ENCODE measurements at regions not wholly inside any gene's neighbourhood (a gene's known extent, or its start where the extent isn't known, plus 50 kb on each side); places are given as distances from the start of the nearest gene placed in this dataset.

DNA sequence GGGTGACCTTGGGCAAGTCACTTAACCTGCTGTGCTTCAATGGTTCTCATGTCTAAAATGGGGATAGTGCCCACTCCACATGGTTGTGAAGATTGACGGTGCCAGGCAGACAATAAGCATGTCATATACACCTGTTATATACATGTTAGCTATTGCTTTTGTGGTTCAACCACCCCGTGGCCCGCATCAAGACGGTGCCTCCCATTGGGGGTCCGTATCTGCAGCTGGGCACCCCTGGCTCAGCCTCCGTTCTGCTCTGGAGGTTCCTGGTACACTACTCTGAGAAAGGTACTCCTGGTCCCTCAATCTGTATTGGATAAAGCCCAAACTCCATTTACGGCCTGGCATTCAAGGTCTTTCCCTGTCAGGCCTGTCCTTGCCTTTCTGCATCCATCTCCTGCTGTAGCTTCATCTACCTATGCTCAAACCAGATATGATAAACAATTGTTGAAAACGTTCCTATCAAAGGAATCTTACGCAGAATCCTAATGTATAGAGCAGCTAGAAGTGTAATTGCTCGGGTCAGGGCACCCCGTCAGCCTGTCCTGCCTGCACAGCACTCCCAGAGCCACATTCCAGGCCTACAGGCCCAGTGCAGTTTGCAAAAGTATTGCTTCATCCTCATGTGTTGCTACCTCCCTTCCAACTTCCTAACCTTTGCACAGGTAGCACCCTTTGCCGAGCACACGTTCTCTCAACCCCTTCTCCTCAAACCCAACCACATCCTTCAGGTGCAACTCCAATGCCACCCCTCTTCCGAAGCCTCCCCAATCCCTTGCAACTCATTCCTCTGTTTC is 194.9 kb downstream of the BCR start:
- TF ChIP-seq, protein P1, sequence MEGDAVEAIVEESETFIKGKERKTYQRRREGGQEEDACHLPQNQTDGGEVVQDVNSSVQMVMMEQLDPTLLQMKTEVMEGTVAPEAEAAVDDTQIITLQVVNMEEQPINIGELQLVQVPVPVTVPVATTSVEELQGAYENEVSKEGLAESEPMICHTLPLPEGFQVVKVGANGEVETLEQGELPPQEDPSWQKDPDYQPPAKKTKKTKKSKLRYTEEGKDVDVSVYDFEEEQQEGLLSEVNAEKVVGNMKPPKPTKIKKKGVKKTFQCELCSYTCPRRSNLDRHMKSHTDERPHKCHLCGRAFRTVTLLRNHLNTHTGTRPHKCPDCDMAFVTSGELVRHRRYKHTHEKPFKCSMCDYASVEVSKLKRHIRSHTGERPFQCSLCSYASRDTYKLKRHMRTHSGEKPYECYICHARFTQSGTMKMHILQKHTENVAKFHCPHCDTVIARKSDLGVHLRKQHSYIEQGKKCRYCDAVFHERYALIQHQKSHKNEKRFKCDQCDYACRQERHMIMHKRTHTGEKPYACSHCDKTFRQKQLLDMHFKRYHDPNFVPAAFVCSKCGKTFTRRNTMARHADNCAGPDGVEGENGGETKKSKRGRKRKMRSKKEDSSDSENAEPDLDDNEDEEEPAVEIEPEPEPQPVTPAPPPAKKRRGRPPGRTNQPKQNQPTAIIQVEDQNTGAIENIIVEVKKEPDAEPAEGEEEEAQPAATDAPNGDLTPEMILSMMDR (IDR thresholded peaks at IDR 0.05) = no peak
- no peak for DNase-seq (ENCODE audit: low spot score)
- no peak for ATAC-seq (ENCODE audit: low FRiP score)

DNA sequence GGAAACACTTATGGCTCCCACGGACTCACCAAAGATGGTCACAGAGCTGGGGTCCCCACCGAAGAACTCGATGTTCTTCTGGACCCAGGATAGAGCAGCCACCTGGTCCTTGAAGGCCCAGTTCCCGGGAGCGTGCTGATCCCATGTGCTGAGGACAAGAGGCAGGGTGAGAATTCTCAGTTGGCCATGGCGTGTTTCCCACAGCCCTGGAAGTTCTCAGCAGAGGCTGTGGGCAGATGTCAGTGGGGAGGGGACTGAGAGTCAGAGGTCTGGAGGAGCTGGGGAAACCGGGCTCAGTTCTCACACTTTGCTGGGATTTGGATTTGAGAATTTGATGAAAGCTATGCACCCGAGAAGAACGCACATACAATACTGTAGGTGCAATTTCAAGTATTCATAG is 193.3 kb downstream of the BCR start:
- no peak for ATAC-seq (ENCODE audit: low FRiP score)
- no peak for DNase-seq (ENCODE audit: low spot score)
- TF ChIP-seq, protein P1 (IDR thresholded peaks at IDR 0.05) = no peak

DNA sequence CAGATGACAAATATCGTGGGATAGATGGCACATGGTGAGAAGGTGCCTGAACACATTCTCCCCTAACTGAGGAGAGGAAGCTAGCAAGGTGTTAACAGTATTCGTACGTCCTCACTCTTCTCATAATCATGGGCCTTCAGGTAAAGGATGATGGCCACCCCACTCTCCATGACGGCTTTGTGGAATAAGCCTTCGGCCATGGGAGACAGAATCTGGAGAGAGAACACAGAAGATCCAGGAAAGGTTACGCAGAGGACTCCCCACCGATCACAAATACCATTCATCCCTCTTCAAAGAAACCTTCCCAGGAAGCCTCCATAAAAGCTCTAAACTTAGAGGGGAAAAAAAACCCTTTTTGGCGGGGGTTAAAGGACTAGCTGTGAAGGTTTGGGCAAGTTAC is 189.9 kb downstream of the BCR start:
- DNase-seq (ENCODE audit: low spot score) (no peak), ATAC-seq (ENCODE audit: low FRiP score) (no peak)
- TF ChIP-seq, protein P1 (IDR thresholded peaks at IDR 0.05) = no peak

DNA sequence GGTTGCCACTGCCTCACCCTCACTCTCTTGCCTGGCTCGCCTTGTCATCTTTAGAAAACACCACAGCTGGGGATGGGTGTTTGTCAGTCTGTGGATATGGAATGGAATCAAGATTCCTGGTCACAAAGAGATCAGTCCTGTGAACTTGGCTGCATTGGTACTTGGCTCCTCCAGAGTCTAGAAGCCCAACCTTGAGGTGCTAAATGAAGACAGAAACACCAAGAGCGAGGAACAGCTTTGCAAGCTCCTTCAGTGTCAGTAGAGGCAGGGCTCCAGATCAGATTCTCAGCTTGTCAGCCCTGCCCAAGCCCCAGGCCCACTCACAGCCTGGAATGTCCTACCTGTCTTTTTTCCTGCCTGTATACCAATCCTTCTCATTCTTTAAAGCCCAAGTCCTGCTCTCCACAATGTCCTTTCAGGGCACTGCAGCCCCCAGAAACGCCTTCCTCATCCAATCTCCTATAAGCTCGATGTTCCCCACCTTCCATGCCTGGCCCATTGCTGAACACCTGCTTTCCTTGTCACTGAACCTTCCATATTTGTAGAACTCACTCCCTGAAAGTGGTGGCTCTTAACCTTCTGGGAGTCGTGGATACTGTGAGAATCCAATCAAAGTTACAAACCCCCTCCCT is 188.9 kb downstream of the BCR start:
- ATAC-seq (ENCODE audit: low FRiP score) (no peak), DNase-seq (ENCODE audit: low spot score) (no peak)
- TF ChIP-seq, protein P1 (IDR thresholded peaks at IDR 0.05) = no peak
